H9 (cell line): ENCODE measurements at regions not wholly inside any gene's neighbourhood (a gene's known extent, or its start where the extent isn't known, plus 50 kb on each side); places are given as distances from the start of the nearest gene placed in this dataset.

Experiments
- DNase-seq: peaks from one replicate; pipeline ENCODE4 v3.0.0-alpha.2; 2017
- H2AFZ ChIP-seq: one replicate; pipeline ENCODE4 v1.6.1; 2013; ENCODE audit warnings: mild to moderate bottlenecking, low read length, control low read depth, moderate library complexity
- H2AK5ac ChIP-seq: 2 replicates; pipeline ENCODE4 v1.6.1; 2013; ENCODE audit warnings: low read length, control low read depth, mixed read lengths; ENCODE audit not compliant: insufficient read length
- H2BK120ac ChIP-seq: one replicate; pipeline ENCODE4 v1.6.1; 2013; ENCODE audit warnings: low read depth, mild to moderate bottlenecking, low read length, control low read depth, inconsistent platforms; ENCODE audit not compliant: poor library complexity, severe bottlenecking
- H2BK12ac ChIP-seq: 2 replicates; pipeline ENCODE4 v1.6.1; 2013; ENCODE audit warnings: low read length, control low read depth, mixed read lengths, low read depth; ENCODE audit not compliant: insufficient read length
- H2BK15ac ChIP-seq: 2 replicates; pipeline ENCODE4 v1.6.1; 2013; ENCODE audit warnings: low read depth, low read length, control low read depth
- H2BK20ac ChIP-seq: one replicate; pipeline ENCODE4 v1.6.1; 2013; ENCODE audit warnings: low read depth, mild to moderate bottlenecking, low read length, control low read depth, inconsistent platforms; ENCODE audit not compliant: poor library complexity, severe bottlenecking
- H2BK5ac ChIP-seq: 2 replicates; pipeline ENCODE4 v1.6.1; 2013; ENCODE audit warnings: low read length, control low read depth, mixed read lengths; ENCODE audit not compliant: insufficient read length
- H3K14ac ChIP-seq: 2 replicates; pipeline ENCODE4 v1.6.1; 2013; ENCODE audit warnings: low read length, control low read depth; ENCODE audit not compliant: insufficient read depth
- H3K18ac ChIP-seq: 2 replicates; pipeline ENCODE4 v1.6.1; 2013; ENCODE audit warnings: low read depth, mild to moderate bottlenecking, mixed read lengths, low read length, control low read depth; ENCODE audit not compliant: insufficient read length
- H3K23ac ChIP-seq: 2 replicates; pipeline ENCODE4 v1.6.1; 2013; ENCODE audit warnings: low read length, control low read depth, mixed read lengths, low read depth; ENCODE audit not compliant: insufficient read length
- H3K23me2 ChIP-seq: 2 replicates; pipeline ENCODE4 v1.6.1; 2013; ENCODE audit warnings: low read depth, mild to moderate bottlenecking, mixed read lengths, low read length, control low read depth; ENCODE audit not compliant: insufficient read length, poor library complexity, severe bottlenecking
- H3K27ac ChIP-seq: 2 replicates; pipeline ENCODE4 v1.5.1; 2013; ENCODE audit warnings: low read length, control low read depth, mixed read lengths, low read depth; ENCODE audit not compliant: insufficient read length
- H3K27me3 ChIP-seq: 2 replicates; pipeline ENCODE4 v1.6.1; 2013; ENCODE audit warnings: low read length, control low read depth, inconsistent platforms; ENCODE audit not compliant: insufficient read depth
- H3K4ac ChIP-seq: 2 replicates; pipeline ENCODE4 v1.6.1; 2013; ENCODE audit warnings: low read depth, mild to moderate bottlenecking, control low read depth, inconsistent platforms, low read length, moderate library complexity
- H3K4me1 ChIP-seq: 2 replicates; pipeline ENCODE4 v1.6.1; 2013; ENCODE audit warnings: low read length, control low read depth, inconsistent platforms; ENCODE audit not compliant: insufficient read depth
- H3K4me2 ChIP-seq: 2 replicates; pipeline ENCODE4 v1.6.1; 2013; ENCODE audit warnings: low read length, control low read depth, mixed read lengths; ENCODE audit not compliant: insufficient read length, insufficient read depth
- H3K56ac ChIP-seq: 2 replicates; pipeline ENCODE4 v1.6.1; 2013; ENCODE audit warnings: low read depth, mild to moderate bottlenecking, mixed read lengths, low read length, control low read depth; ENCODE audit not compliant: insufficient read length
- H3K79me1 ChIP-seq: 2 replicates; pipeline ENCODE4 v1.6.1; 2013; ENCODE audit warnings: low read depth, mild to moderate bottlenecking, moderate library complexity, low read length, control low read depth, inconsistent platforms; ENCODE audit not compliant: insufficient read depth, poor library complexity, severe bottlenecking
- H3K79me2 ChIP-seq: 2 replicates; pipeline ENCODE4 v1.6.1; 2013; ENCODE audit warnings: low read length, control low read depth, inconsistent platforms; ENCODE audit not compliant: insufficient read depth
- H3K9ac ChIP-seq: 2 replicates; pipeline ENCODE4 v1.6.1; 2013; ENCODE audit warnings: low read length, control low read depth, mixed read lengths; ENCODE audit not compliant: insufficient read length; ENCODE audit errors: extremely low read depth
- H3K9me3 ChIP-seq: one replicate; pipeline ENCODE4 v1.6.1; 2013; ENCODE audit warnings: low read depth, low read length, inconsistent platforms; ENCODE audit not compliant: control insufficient read depth
- H3T11ph ChIP-seq: one replicate; pipeline ENCODE4 v1.6.1; 2013; ENCODE audit warnings: mild to moderate bottlenecking, low read length, control low read depth, inconsistent platforms
- H4K20me1 ChIP-seq: one replicate; pipeline ENCODE4 v1.6.1; 2013; ENCODE audit not compliant: control insufficient read depth, insufficient read length, insufficient read depth
- H4K5ac ChIP-seq: 2 replicates; pipeline ENCODE4 v1.6.1; 2013; ENCODE audit warnings: low read depth, mild to moderate bottlenecking, mixed read lengths, low read length, control low read depth; ENCODE audit not compliant: insufficient read length
- H4K8ac ChIP-seq: replicated peaks from 2 replicates; pipeline ENCODE4 v1.6.1; 2013; ENCODE audit warnings: low read length, control low read depth, mixed read lengths, low read depth; ENCODE audit not compliant: insufficient read length
- H4K91ac ChIP-seq: 2 replicates; pipeline ENCODE4 v1.6.1; 2013; ENCODE audit warnings: low read depth, mild to moderate bottlenecking, moderate library complexity, mixed read lengths, low read length, control low read depth; ENCODE audit not compliant: insufficient read length
- H3K27ac Mint-ChIP-seq, 3 experiments: 2 replicates in 2 of 3; 3 replicates in 1 of 3; pipeline ENCODE4 v1.8.0; 2020 to 2021; ENCODE audit warnings: mixed read lengths in 3 of 3, mild to moderate bottlenecking in 1 of 3, moderate library complexity in 1 of 3
- H3K27me3 Mint-ChIP-seq: 2 replicates; pipeline ENCODE4 v1.8.0; 2021; ENCODE audit warnings: low read depth, mild to moderate bottlenecking, moderate library complexity, mixed read lengths
- H3K36me3 Mint-ChIP-seq, 3 experiments: 2 replicates in 2 of 3; 3 replicates in 1 of 3; pipeline ENCODE4 v1.8.0; 2020 to 2021; ENCODE audit warnings: low read depth in 3 of 3, mixed read lengths in 3 of 3; ENCODE audit not compliant: insufficient read depth in 1 of 3
- H3K4me1 Mint-ChIP-seq, 2 experiments: 2 replicates each; pipeline ENCODE4 v1.8.0; 2020; ENCODE audit warnings: mixed read lengths in 2 of 2
- H3K4me3 Mint-ChIP-seq, 2 experiments: 2 replicates in 1 of 2; 3 replicates in 1 of 2; pipeline ENCODE4 v1.8.0; 2020 to 2021; ENCODE audit warnings: mild to moderate bottlenecking in 2 of 2, mixed read lengths in 2 of 2, moderate library complexity in 1 of 2
- H3K9me3 Mint-ChIP-seq, 2 experiments: 2 replicates in 1 of 2; 3 replicates in 1 of 2; pipeline ENCODE4 v1.8.0; 2020; ENCODE audit warnings: mild to moderate bottlenecking in 2 of 2, mixed read lengths in 2 of 2, moderate library complexity in 1 of 2
- WGBS: extraction: QIAGEN DNeasy Blood & Tissue Kit; methylation state at CpG from one replicate; pipeline ENCODE4 v1.1.7; 2013; ENCODE audit warnings: missing lambda C conversion rate, low lambda C conversion rate, mixed read lengths; ENCODE audit not compliant: insufficient read length; ENCODE audit errors: extremely low coverage; 5-methylcytosine and 5-hydroxymethylcytosine counted together
- TF ChIP-seq, protein P1 (sequence below): fragments of 200-600 bp; sonication (generic); conservative IDR thresholded peaks from 3 replicates; pipeline ENCODE4 v1.8.0; 2021; ENCODE audit warnings: antibody characterized with exemption, mild to moderate bottlenecking

GRCh38 chr22:47633111-47633510 is 870.7 kb downstream of the TBC1D22A start:
- Histone ChIP-seq H3T11ph (no peak overlapping the region), H2AK5ac (no peak overlapping the region), H3K56ac (no peak overlapping the region), H3K23me2 (no peaks in the 10 kb centered on the region), H3K4me1 (no peaks in the 10 kb centered on the region), H3K23ac (no peak overlapping the region), H2AFZ (no peak overlapping the region), H3K14ac (no peak overlapping the region; the same call in 1 of the 2 replicates), H4K91ac (no peak overlapping the region), H3K18ac (no peak overlapping the region), H3K4ac (no peak overlapping the region), H3K4me2 (no peak overlapping the region), H2BK120ac (no peak overlapping the region), H2BK15ac (no peak overlapping the region), H3K9me3 (no peaks in the 10 kb centered on the region), H2BK5ac (no peak overlapping the region), H4K20me1 (no peaks in the 10 kb centered on the region), H4K5ac (no peak overlapping the region), H3K27ac (no peak overlapping the region), H2BK12ac (no peak overlapping the region), H2BK20ac (no peak overlapping the region), H3K9ac (no peak overlapping the region), H4K8ac (no peak overlapping the region), H3K27me3 (no peaks in the 10 kb centered on the region), H3K79me1 (no peaks in the 10 kb centered on the region), H3K79me2 (no peaks in the 10 kb centered on the region)
- TF ChIP-seq, protein P1, sequence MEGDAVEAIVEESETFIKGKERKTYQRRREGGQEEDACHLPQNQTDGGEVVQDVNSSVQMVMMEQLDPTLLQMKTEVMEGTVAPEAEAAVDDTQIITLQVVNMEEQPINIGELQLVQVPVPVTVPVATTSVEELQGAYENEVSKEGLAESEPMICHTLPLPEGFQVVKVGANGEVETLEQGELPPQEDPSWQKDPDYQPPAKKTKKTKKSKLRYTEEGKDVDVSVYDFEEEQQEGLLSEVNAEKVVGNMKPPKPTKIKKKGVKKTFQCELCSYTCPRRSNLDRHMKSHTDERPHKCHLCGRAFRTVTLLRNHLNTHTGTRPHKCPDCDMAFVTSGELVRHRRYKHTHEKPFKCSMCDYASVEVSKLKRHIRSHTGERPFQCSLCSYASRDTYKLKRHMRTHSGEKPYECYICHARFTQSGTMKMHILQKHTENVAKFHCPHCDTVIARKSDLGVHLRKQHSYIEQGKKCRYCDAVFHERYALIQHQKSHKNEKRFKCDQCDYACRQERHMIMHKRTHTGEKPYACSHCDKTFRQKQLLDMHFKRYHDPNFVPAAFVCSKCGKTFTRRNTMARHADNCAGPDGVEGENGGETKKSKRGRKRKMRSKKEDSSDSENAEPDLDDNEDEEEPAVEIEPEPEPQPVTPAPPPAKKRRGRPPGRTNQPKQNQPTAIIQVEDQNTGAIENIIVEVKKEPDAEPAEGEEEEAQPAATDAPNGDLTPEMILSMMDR = no peak
- Mint-ChIP-seq H3K9me3 (peaks cover 13 to 19% of the 10 kb centered on the region in 2 experiments), H3K4me3 (no peak overlapping the region), H3K27ac (no peak overlapping the region), H3K36me3 (peaks cover 0 to 9% (median 2%) of the 10 kb centered on the region in 3 experiments; a peak in 3 of 7 replicates), H3K4me1 (peaks cover 0 to 4% of the 10 kb centered on the region in 2 experiments; a peak in 1 of 4 replicates), H3K27me3 (peaks cover 23% of the 10 kb centered on the region)
- WGBS = no CpG with 5 or more reads among the region's 6 CpGs
- DNase-seq = no peak
